Right lobe of liver (tissue), 6 donors: ENCODE measurements at regions not wholly inside any gene's neighbourhood (a gene's known extent, or its start where the extent isn't known, plus 50 kb on each side); places are given as distances from the start of the nearest gene placed in this dataset.
"Not testable (repeated sequence)": the region's sequence is repeated elsewhere in the genome, so short reads cannot be mapped to it uniquely, and the experiment has no call there.

Experiments used
- ATAC-seq, 4 donors: fragments of 200-7000 bp; cut with Tn5 transposase; one replicate each; pipeline ENCODE4 v1.9.1; 2020; ENCODE audit warnings: mild to moderate bottlenecking in 4 of 4, moderate library complexity in 4 of 4
- DNase-seq, 3 donors: peaks; one replicate each; pipeline ENCODE4 v3.0.0-alpha.2; 2020
- H3K27ac ChIP-seq, 3 donors: fragments of 200-600 bp; one replicate each; pipeline ENCODE4 v1.8.0; 2022
- H3K27me3 ChIP-seq, 2 donors: fragments of 200-600 bp; one replicate each; pipeline ENCODE4 v1.8.0; 2022
- H3K36me3 ChIP-seq, 4 donors: fragments of 200-600 bp; sonication (generic) in 1 of 4; one replicate each; pipeline versions ENCODE4 v1.5.1 to v1.8.0; 2017 to 2022; ENCODE audit warnings: control low read depth in 1 of 4
- H3K4me1 ChIP-seq, 4 donors: fragments of 200-600 bp; sonication (generic) in 1 of 4; one replicate each; pipeline versions ENCODE4 v1.5.1 to v1.8.0; 2017 to 2022; ENCODE audit warnings: control low read depth in 1 of 4
- H3K4me3 ChIP-seq, 3 donors: fragments of 200-600 bp; one replicate each; pipeline ENCODE4 v1.8.0; 2022
- H3K9me3 ChIP-seq, 4 donors: fragments of 200-600 bp; sonication (generic) in 1 of 4; one replicate each; pipeline versions ENCODE4 v1.5.1 to v1.8.0; 2017 to 2022; ENCODE audit warnings: control low read depth in 1 of 4
- POLR2A ChIP-seq: fragments of 450-650 bp; IDR thresholded peaks from one replicate; pipeline ENCODE4 v1.6.1; 2017; ENCODE audit warnings: antibody characterized with exemption, mild to moderate bottlenecking
- WGBS: methylation state at CpG from one replicate; pipeline ENCODE4 v1.1.6; 2018; ENCODE audit warnings: low coverage, low lambda C conversion rate; ENCODE audit not compliant: insufficient coverage; ENCODE audit errors: missing lambda C conversion rate; 5-methylcytosine and 5-hydroxymethylcytosine counted together
- intact Hi-C, 2 donors: fragments of 100-400 bp; cut with DNase I; formaldehyde crosslinking; loops; one replicate each; pipeline versions ENCODE4 v1.11.2 to v1.14.1; 2022
- TF ChIP-seq, protein P1 (sequence below), 4 donors: fragments of 200-600 bp in 3 of 4; fragments of 450-650 bp in 1 of 4; IDR thresholded peaks; one replicate each; pipeline versions ENCODE4 v1.5.1 to v1.8.0; 2016 to 2022; ENCODE audit warnings: antibody characterized with exemption in 4 of 4, mild to moderate bottlenecking in 2 of 4
- donor health status: DM: no; HTN: yes; CAD: no.
- donor health status: DM: no; HTN: no; CAD: no.
- donor health status: DM: no; HTN: no; CAD: no.
- donor health status: DM: no; HTN: yes; CAD: no.
- donor health status: DM: no; HTN: yes; CAD: no.

DNA sequence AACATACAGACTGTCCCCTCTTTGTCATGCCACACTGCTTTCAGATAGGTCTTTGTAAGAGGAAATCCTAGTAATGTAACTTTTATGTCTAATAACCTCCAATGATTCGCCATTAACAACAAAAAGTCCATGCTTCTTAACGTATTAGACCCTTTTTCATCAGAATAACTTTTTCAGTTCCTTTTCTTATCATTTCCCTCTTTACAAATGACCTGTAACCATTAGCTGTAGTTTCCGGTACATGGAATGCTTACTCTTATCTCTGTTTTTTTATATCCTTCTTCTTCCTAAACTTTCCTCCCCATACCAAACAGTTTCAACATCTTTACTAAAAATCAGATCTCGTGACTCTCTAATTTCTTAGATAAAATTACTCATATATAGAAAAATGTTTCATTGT is 268.9 kb upstream of the TYRP1 start:
- ATAC-seq: no peak
- no peaks in the 10 kb centered on the region for H3K36me3 ChIP-seq
- 29% methylated on average over 4 of the region's 4 CpGs for WGBS
- TF ChIP-seq, protein P1, sequence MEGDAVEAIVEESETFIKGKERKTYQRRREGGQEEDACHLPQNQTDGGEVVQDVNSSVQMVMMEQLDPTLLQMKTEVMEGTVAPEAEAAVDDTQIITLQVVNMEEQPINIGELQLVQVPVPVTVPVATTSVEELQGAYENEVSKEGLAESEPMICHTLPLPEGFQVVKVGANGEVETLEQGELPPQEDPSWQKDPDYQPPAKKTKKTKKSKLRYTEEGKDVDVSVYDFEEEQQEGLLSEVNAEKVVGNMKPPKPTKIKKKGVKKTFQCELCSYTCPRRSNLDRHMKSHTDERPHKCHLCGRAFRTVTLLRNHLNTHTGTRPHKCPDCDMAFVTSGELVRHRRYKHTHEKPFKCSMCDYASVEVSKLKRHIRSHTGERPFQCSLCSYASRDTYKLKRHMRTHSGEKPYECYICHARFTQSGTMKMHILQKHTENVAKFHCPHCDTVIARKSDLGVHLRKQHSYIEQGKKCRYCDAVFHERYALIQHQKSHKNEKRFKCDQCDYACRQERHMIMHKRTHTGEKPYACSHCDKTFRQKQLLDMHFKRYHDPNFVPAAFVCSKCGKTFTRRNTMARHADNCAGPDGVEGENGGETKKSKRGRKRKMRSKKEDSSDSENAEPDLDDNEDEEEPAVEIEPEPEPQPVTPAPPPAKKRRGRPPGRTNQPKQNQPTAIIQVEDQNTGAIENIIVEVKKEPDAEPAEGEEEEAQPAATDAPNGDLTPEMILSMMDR (IDR thresholded peaks at IDR 0.05): no peak
- TF ChIP-seq POLR2A: no peak
- no peaks in the 10 kb centered on the region for H3K27me3 ChIP-seq
- no peak for DNase-seq
- H3K9me3 ChIP-seq: no peaks in the 10 kb centered on the region
- no peak overlapping the region for H3K27ac ChIP-seq
- intact Hi-C loops: no loop called here
- H3K4me3 ChIP-seq: no peak overlapping the region
- H3K4me1 ChIP-seq: no peaks in the 10 kb centered on the region

DNA sequence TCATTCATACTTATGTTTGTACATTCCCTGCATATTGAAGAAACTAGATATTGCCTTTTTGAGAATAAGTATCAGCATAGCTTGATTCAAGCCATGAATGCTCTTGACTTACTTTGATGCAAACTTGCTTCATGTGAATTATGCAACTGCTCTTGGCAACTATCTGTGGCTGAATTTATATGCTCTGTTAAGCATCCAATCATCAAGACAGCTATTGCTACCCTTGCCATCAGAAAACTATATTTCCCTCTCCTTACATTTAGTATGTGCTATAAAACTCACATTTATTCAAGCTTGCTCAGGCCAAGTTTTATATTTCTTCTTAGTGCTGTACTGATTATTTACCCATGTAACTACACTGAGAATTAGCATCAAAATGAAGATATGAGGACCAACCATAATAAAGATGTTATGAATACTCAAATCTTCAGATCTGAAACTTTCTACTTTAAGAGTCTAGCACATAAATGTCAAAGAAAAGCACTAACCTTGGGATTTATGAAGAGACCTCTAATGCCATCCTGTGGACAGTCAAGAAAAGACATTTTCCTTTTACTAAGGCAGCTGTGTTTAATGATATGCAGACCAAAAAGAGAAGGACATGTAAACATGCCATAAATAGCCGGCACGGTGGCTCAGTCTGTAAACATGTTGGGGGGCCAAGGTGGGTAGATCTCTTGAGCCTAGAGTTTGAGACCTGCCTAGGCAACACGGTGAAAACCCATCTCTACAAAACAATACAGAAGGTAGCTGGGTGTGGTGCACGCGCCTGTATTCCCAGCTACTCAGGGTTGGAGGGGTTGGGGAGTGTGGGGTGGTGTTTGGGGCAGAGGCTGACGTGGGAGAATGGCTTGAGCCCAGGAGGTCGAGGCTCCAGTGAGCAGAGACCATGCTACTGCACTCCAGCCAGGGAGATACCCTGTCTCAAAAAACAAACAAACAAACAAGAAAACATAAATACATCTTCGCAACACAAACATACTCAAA is 267.0 kb upstream of the TYRP1 start:
- no peak for DNase-seq
- H3K9me3 ChIP-seq: no peaks in the 10 kb centered on the region
- H3K27me3 ChIP-seq: no peaks in the 10 kb centered on the region
- 21% methylated on average over 8 of the region's 8 CpGs for WGBS
- no peak for ATAC-seq
- intact Hi-C loops: no loop called here
- TF ChIP-seq POLR2A: no peak
- TF ChIP-seq, protein P1 (IDR thresholded peaks at IDR 0.05): peak in 1 of 4 donors; percentile 4
- H3K4me3 ChIP-seq: no peak overlapping the region
- H3K4me1 ChIP-seq: no peaks in the 10 kb centered on the region
- H3K27ac ChIP-seq: no peak overlapping the region
- H3K36me3 ChIP-seq: no peaks in the 10 kb centered on the region

DNA sequence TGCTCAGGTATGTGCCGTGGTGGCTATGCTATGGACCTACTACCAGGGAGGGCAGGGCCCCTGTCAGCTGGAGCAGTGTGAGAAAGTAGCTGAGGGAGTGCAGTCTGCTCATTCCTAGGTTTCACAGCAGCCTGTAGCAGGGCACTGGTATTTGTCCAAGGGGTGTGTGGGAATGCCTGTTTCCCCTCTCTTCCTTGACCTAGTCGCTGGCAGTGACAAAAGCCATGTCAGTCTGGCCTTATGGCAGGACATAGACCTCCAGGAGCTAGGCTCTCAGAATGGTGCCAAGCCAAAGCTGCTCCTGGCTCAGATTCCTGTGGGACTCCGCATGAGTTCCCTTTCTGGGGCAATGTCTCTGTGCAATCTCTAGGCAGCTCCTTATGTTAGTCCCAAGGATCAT is 253.9 kb upstream of the TYRP1 start:
- H3K27me3 ChIP-seq: no peaks in the 10 kb centered on the region
- no peaks in the 10 kb centered on the region for H3K4me1 ChIP-seq
- H3K9me3 ChIP-seq: no peaks in the 10 kb centered on the region
- intact Hi-C loops: no loop called here
- TF ChIP-seq, protein P1 (IDR thresholded peaks at IDR 0.05): no peak
- TF ChIP-seq POLR2A: no peak
- H3K36me3 ChIP-seq: no peaks in the 10 kb centered on the region
- no peak overlapping the region for H3K27ac ChIP-seq
- ATAC-seq (no peak), DNase-seq (no peak)
- H3K4me3 ChIP-seq: no peak overlapping the region
- WGBS: 78% methylated on average over 2 of the region's 3 CpGs

- H3K4me1 ChIP-seq, intact Hi-C loops, H3K4me3 ChIP-seq, ATAC-seq, H3K27me3 ChIP-seq, H3K27ac ChIP-seq, H3K36me3 ChIP-seq, DNase-seq, H3K9me3 ChIP-seq: not testable (repeated sequence)
- WGBS: 49% methylated on average over 6 of the region's 6 CpGs
These were observed 252.1 kb upstream of the TYRP1 start for GRCh38 chr9:12441080-12441479.

- H3K4me1 ChIP-seq: no peaks in the 10 kb centered on the region
- TF ChIP-seq, protein P1 (IDR thresholded peaks at IDR 0.05): no peak
- TF ChIP-seq POLR2A: no peak
These were observed 251.7 kb upstream of the TYRP1 start for GRCh38 chr9:12441506-12441905.

More at GRCh38 chr9:12441506-12441905, 251.7 kb upstream of the TYRP1 start:
- H3K27me3 ChIP-seq: no peaks in the 10 kb centered on the region
- H3K4me3 ChIP-seq: no peak overlapping the region
- no peak overlapping the region for H3K27ac ChIP-seq
- WGBS: 92% methylated on average over 1 of the region's 1 CpG
- no peaks in the 10 kb centered on the region for H3K9me3 ChIP-seq
- intact Hi-C loops: no loop called here
- no peaks in the 10 kb centered on the region for H3K36me3 ChIP-seq
- DNase-seq: no peak
- ATAC-seq: no peak
